Upper lobe of right lung (tissue), 1 donor: ENCODE measurements at regions not wholly inside any gene's neighbourhood (a gene's known extent, or its start where the extent isn't known, plus 50 kb on each side); places are given as distances from the start of the nearest gene placed in this dataset.

ENCODE experiments used
- ATAC-seq: fragments of 200-7000 bp; cut with Tn5 transposase; one replicate; pipeline ENCODE4 v1.9.1; 2020; ENCODE audit warnings: mild to moderate bottlenecking, moderate library complexity
- DNase-seq: peaks from one replicate; pipeline ENCODE4 v3.0.0-alpha.2; 2020
- H3K27ac ChIP-seq: fragments of 200-600 bp; one replicate; pipeline ENCODE4 v1.8.0; 2022
- H3K27me3 ChIP-seq: fragments of 200-600 bp; one replicate; pipeline ENCODE4 v1.8.0; 2022; ENCODE audit warnings: mild to moderate bottlenecking
- H3K36me3 ChIP-seq: fragments of 200-600 bp; one replicate; pipeline ENCODE4 v1.8.0; 2022
- H3K4me1 ChIP-seq: fragments of 200-600 bp; one replicate; pipeline ENCODE4 v1.8.0; 2022
- H3K4me3 ChIP-seq: fragments of 200-600 bp; one replicate; pipeline ENCODE4 v1.8.0; 2022; ENCODE audit warnings: mild to moderate bottlenecking
- H3K9me3 ChIP-seq: fragments of 200-600 bp; one replicate; pipeline ENCODE4 v1.8.0; 2022
- intact Hi-C: fragments of 100-400 bp; cut with DNase I; formaldehyde crosslinking; loops from one replicate; pipeline ENCODE4 v1.11.0; 2022
- TF ChIP-seq, protein P1 (sequence below): fragments of 200-600 bp; IDR thresholded peaks from one replicate; pipeline ENCODE4 v1.8.0; 2022; ENCODE audit warnings: antibody characterized with exemption
- donor health status: DM: no; HTN: yes; CAD: no; lungs with severe emphysema.

DNA sequence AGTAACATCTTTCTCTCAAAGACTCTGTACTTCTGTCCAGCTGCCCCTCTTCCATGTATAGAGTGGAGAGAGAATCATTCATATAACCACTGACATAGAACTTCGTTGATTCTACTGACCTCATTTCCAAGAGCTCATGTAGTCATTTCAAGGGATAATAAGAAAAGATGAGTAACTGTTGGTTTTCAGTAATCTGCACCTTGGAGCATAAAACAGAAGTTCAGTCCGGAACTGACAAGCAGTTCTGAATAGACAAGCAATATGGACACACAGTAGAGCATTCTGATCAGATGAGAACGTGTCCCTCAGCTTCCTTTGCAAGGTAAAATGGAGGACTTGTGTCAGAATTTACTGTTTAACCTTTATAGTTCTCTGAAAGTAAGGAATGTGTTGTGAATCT is 847.1 kb downstream of the REEP3 start:
- no peaks in the 10 kb centered on the region for H3K4me1 ChIP-seq
- DNase-seq (no peak), ATAC-seq (no peak)
- no peak overlapping the region for H3K27ac ChIP-seq
- H3K27me3 ChIP-seq: no peaks in the 10 kb centered on the region
- intact Hi-C loops: no loop called here
- H3K4me3 ChIP-seq: no peak overlapping the region
- H3K9me3 ChIP-seq: no peaks in the 10 kb centered on the region
- no peaks in the 10 kb centered on the region for H3K36me3 ChIP-seq
- TF ChIP-seq, protein P1, sequence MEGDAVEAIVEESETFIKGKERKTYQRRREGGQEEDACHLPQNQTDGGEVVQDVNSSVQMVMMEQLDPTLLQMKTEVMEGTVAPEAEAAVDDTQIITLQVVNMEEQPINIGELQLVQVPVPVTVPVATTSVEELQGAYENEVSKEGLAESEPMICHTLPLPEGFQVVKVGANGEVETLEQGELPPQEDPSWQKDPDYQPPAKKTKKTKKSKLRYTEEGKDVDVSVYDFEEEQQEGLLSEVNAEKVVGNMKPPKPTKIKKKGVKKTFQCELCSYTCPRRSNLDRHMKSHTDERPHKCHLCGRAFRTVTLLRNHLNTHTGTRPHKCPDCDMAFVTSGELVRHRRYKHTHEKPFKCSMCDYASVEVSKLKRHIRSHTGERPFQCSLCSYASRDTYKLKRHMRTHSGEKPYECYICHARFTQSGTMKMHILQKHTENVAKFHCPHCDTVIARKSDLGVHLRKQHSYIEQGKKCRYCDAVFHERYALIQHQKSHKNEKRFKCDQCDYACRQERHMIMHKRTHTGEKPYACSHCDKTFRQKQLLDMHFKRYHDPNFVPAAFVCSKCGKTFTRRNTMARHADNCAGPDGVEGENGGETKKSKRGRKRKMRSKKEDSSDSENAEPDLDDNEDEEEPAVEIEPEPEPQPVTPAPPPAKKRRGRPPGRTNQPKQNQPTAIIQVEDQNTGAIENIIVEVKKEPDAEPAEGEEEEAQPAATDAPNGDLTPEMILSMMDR: no peak

DNA sequence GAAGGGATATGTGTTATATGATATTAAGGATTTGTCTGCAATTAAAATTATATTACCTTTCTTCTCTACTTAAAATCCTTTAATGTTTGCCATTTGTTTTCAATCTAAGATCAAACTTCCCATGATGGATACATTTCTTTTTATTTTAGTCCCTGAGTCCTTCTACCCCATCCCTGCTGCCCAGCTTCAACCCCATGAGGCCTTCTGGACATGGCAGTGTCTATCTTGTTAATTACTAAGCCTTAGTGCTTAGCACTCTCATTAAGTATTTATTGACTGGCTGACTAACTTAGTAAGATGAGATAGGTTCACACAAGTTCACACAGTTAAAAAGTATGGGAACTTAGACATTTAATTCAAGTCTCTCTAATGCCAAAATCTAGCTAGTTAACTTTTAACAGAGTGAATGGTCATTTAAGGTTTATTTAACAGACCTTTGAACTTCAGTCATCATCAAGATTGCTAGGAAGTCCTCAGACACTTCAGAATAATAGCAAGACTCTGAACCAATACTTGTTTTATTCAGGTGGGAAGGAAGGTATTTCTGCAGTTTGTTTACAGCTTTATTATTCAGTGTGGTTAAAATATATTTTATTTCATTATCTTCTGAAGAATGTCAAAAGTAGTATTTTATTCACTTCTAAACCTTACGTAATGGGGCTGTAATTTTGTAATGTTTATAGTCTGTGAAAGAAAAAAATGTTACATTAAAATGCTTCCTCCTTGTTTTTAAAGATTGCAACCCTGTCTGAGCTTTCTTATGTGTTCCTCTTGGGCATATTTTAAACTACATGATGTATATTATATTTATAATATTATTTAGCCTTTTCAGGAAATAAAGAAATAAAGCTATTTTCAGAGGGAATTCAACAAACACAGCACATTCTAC is 848.9 kb downstream of the REEP3 start:
- intact Hi-C loops: no loop called here
- no peak overlapping the region for H3K27ac ChIP-seq
- DNase-seq (no peak), ATAC-seq (peak; percentile 22)
- no peaks in the 10 kb centered on the region for H3K9me3 ChIP-seq
- H3K36me3 ChIP-seq: no peaks in the 10 kb centered on the region
- H3K27me3 ChIP-seq: no peaks in the 10 kb centered on the region
- H3K4me1 ChIP-seq: no peaks in the 10 kb centered on the region
- TF ChIP-seq, protein P1: no peak
- H3K4me3 ChIP-seq: no peak overlapping the region

DNA sequence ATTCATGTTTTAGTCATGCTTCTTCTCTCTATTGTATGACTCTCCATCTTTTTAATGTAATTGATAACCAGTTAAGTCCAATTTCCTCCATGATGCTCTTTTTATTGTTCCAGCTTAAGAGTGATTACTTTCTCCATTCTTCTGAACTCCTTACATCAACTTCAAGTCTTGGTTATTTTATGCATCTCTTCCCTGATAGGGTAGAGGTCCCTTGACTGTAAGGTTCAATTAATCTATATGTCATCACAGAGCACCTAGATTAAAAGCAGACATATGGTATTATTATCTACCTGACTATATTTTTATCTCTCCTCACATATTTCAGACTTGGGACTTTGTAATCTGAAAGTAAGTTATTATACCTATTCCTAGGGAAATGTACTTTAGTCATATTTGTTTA is 853.1 kb downstream of the REEP3 start:
- ATAC-seq: no peak

DNA sequence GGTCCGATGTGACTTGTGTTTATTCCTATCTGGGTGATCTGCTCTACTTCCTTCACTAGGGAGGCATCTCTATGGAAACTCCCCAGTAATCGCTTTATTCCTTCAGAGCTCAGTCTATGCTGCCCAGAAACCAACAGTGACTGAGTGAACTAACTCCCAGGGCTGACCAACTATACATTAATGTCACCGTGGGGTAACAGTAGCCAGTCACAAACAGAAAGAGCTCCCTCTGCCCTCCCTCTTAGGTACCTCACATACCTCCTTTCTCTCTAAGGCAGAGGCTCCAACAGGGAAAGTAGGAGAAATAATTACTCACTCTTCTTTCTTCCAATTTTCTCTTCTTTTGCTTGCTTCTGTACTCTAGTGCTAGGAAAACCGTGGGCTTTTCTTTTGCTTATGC is 855.0 kb downstream of the REEP3 start:
- TF ChIP-seq, protein P1: no peak
- Histone ChIP-seq H3K27me3 (no peaks in the 10 kb centered on the region), H3K4me3 (no peak overlapping the region), H3K4me1 (no peaks in the 10 kb centered on the region), H3K36me3 (no peaks in the 10 kb centered on the region), H3K27ac (no peak overlapping the region), H3K9me3 (no peaks in the 10 kb centered on the region)
- intact Hi-C loops: no loop called here
- ATAC-seq (no peak), DNase-seq (no peak)

More for the DNA sequence above, 853.1 kb downstream of the REEP3 start:
- Histone ChIP-seq H3K4me3 (no peak overlapping the region), H3K4me1 (no peaks in the 10 kb centered on the region), H3K9me3 (no peaks in the 10 kb centered on the region), H3K27me3 (no peaks in the 10 kb centered on the region), H3K36me3 (no peaks in the 10 kb centered on the region), H3K27ac (no peak overlapping the region)
- intact Hi-C loops: no loop called here
- DNase-seq: no peak
- TF ChIP-seq, protein P1: no peak

DNA sequence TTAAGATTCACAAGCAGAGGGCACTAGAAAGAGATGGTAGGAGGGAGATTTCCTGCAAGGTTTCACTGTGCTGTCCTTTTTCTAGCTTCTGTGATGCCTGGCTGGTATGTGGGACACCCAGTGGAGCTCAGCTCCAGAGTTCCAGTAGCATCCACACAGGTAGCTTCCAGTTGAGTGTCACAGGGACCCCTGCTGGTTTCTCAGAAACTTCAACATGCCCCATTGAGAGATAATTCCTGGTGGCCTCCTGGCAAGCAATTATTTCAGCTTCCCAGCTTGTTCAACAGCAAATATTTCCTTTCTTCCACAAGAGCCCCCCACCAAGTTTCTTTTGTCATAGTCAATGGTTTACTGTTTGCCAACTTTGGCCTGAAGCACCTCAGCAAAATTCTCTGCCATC is 858.7 kb downstream of the REEP3 start:
- no peaks in the 10 kb centered on the region for H3K36me3 ChIP-seq
- no peak overlapping the region for H3K4me3 ChIP-seq
- no peaks in the 10 kb centered on the region for H3K27me3 ChIP-seq
- no peaks in the 10 kb centered on the region for H3K4me1 ChIP-seq
- DNase-seq (no peak), ATAC-seq (no peak)
- no peaks in the 10 kb centered on the region for H3K9me3 ChIP-seq
- H3K27ac ChIP-seq: no peak overlapping the region
- TF ChIP-seq, protein P1: no peak
- intact Hi-C loops: no loop called here
